Neuronal stem cell (in vitro differentiated cells): ENCODE measurements at regions not wholly inside any gene's neighbourhood (a gene's known extent, or its start where the extent isn't known, plus 50 kb on each side); places are given as distances from the start of the nearest gene placed in this dataset.
A peak's percentile ranks its signal among the peaks of the same experiment; 100 is the strongest.
"Not testable (repeated sequence)": the region's sequence is repeated elsewhere in the genome, so short reads cannot be mapped to it uniquely, and the experiment has no call there.

ENCODE experiments used
- DNase-seq: peaks from one replicate; pipeline ENCODE4 v3.0.0-alpha.2; 2013; ENCODE audit warnings: low spot score
- H2AFZ ChIP-seq: one replicate; pipeline ENCODE4 v1.6.1; 2013; ENCODE audit warnings: mild to moderate bottlenecking, low read length, inconsistent platforms
- H2AK5ac ChIP-seq: 2 replicates; pipeline ENCODE4 v1.6.1; 2013; ENCODE audit warnings: low read depth, mild to moderate bottlenecking, inconsistent platforms, low read length, moderate library complexity, mixed read lengths
- H2BK120ac ChIP-seq: 2 replicates; pipeline ENCODE4 v1.6.1; 2013; ENCODE audit warnings: low read depth, mild to moderate bottlenecking, inconsistent platforms, low read length, moderate library complexity, mixed read lengths
- H2BK12ac ChIP-seq: one replicate; pipeline ENCODE4 v1.6.1; 2013; ENCODE audit warnings: low read length, inconsistent platforms
- H2BK15ac ChIP-seq: 2 replicates; pipeline ENCODE4 v1.6.1; 2013; ENCODE audit warnings: mild to moderate bottlenecking, low read length, inconsistent platforms, mixed read lengths
- H2BK5ac ChIP-seq: one replicate; pipeline ENCODE4 v1.6.1; 2013; ENCODE audit warnings: inconsistent platforms, mild to moderate bottlenecking, low read length, moderate library complexity
- H3K14ac ChIP-seq: one replicate; pipeline ENCODE4 v1.6.1; 2013; ENCODE audit warnings: low read length, inconsistent platforms
- H3K18ac ChIP-seq: 2 replicates; pipeline ENCODE4 v1.6.1; 2013; ENCODE audit warnings: low read length, inconsistent platforms
- H3K23ac ChIP-seq: 2 replicates; pipeline ENCODE4 v1.6.1; 2013; ENCODE audit warnings: low read depth, mild to moderate bottlenecking, mixed read lengths, low read length, inconsistent platforms; ENCODE audit not compliant: poor library complexity
- H3K27ac ChIP-seq: replicated peaks from 3 replicates; pipeline ENCODE4 v1.5.1; 2013; ENCODE audit warnings: low read length, inconsistent platforms
- H3K27me3 ChIP-seq, 3 experiments: 2 replicates each; pipeline ENCODE4 v1.6.1; 2013; ENCODE audit warnings: low read length in 3 of 3, mild to moderate bottlenecking in 2 of 3, inconsistent platforms in 1 of 3, low read depth in 1 of 3, mixed read lengths in 1 of 3, moderate library complexity in 1 of 3; ENCODE audit not compliant: control insufficient read depth in 3 of 3, insufficient read depth in 3 of 3
- H3K36me3 ChIP-seq, 2 donors: replicated peaks in 1 of 2; 2 replicates each; pipeline ENCODE4 v1.6.1; 2013; ENCODE audit warnings: low read length in 2 of 2; ENCODE audit not compliant: control insufficient read depth in 2 of 2, insufficient read depth in 2 of 2
- H3K4ac ChIP-seq: 2 replicates; pipeline ENCODE4 v1.6.1; 2013; ENCODE audit warnings: inconsistent platforms, mild to moderate bottlenecking, low read length, moderate library complexity
- H3K4me1 ChIP-seq, 2 donors: 1 replicate in 1 of 2; 2 replicates in 1 of 2; pipeline ENCODE4 v1.6.1; 2013; ENCODE audit warnings: low read length in 2 of 2, low read depth in 1 of 2; ENCODE audit not compliant: control insufficient read depth in 2 of 2, insufficient read depth in 1 of 2
- H3K4me2 ChIP-seq: one replicate; pipeline ENCODE4 v1.6.1; 2013; ENCODE audit warnings: mild to moderate bottlenecking, low read length, inconsistent platforms; ENCODE audit not compliant: insufficient read depth, poor library complexity, severe bottlenecking
- H3K4me3 ChIP-seq, 2 donors: 2 replicates each; pipeline ENCODE4 v1.5.1; 2013; ENCODE audit warnings: low read length in 2 of 2, mild to moderate bottlenecking in 2 of 2, inconsistent platforms in 1 of 2, moderate library complexity in 1 of 2
- H3K79me1 ChIP-seq: one replicate; pipeline ENCODE4 v1.6.1; 2013; ENCODE audit warnings: low read depth, mild to moderate bottlenecking, inconsistent platforms, low read length, moderate library complexity
- H3K9ac ChIP-seq: one replicate; pipeline ENCODE4 v1.6.1; 2013; ENCODE audit warnings: mild to moderate bottlenecking, low read depth, low read length, inconsistent platforms; ENCODE audit not compliant: poor library complexity
- H3K9me3 ChIP-seq, 2 donors: replicated peaks in 1 of 2; 2 replicates each; pipeline versions ENCODE3 to v1.6.1; 2013; ENCODE audit warnings: low read length in 2 of 2, mild to moderate bottlenecking in 2 of 2, inconsistent platforms in 1 of 2, low read depth in 1 of 2, mixed read lengths in 1 of 2, moderate library complexity in 1 of 2; ENCODE audit not compliant: control insufficient read depth in 2 of 2, insufficient read depth in 1 of 2
- H4K8ac ChIP-seq: one replicate; pipeline ENCODE4 v1.6.1; 2013; ENCODE audit warnings: low read depth, mild to moderate bottlenecking, inconsistent platforms, low read length, moderate library complexity
- H4K91ac ChIP-seq: one replicate; pipeline ENCODE4 v1.6.1; 2013; ENCODE audit warnings: low read length, low read depth, mild to moderate bottlenecking, inconsistent platforms; ENCODE audit not compliant: poor library complexity
- WGBS, 2 donors: extraction: QIAGEN DNeasy Blood & Tissue Kit; methylation state at CpG; one replicate each; pipeline ENCODE4 v1.1.7; 2013; ENCODE audit warnings: missing lambda C conversion rate in 2 of 2, mixed read lengths in 1 of 2; ENCODE audit not compliant: insufficient read length in 2 of 2, insufficient replicate concordance in 1 of 2; ENCODE audit errors: extremely low coverage in 2 of 2; 5-methylcytosine and 5-hydroxymethylcytosine counted together

DNA sequence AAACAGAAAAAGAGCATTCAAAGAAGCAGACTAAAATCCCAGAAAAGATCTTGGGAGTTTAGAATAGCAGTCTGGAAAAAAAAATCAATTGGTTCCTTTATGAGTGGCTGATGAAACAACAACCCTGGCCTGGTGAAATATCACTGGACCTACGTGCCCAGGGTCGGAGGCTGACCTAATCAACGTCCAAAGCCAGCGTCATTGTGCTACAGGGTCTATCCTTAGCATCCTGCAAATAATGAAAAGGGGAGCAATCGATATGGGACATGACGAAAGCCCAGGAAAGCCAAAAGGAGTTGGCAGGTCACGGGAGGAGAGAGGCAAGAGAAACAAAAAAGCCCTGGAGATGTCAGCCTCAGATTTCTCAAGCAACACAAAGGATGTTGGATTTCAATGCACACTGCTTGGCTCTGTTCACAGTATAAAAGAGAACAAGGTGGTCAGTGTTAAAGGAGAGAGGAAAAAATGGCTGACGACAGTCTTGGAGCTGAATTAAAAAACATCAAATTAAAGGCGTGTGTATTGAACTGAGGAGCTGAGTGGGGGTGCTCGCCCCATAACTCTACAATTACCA, 148.8 kb downstream of the BLID start:
- H2AFZ ChIP-seq = no peak overlapping the region

DNA sequence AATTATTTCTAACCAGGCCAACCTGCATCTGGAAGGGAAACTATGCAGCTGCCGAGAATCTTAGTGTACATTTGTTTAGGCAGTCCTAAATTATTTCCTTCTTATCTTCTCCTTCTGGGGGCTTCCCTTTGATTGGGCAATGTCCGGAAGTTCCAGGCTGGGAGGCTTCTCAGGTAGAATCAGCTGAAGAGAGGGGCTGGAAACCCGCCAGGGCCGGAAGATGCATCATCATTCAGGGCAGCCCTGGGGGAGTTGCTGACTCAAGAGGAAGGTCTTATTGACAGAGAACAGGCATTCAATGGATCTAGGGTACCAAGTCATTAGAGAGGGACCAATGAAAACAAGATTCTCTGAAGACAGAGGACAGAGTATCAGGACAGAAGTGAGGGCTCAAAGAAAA, 150.7 kb downstream of the BLID start:
- no peak overlapping the region for H4K91ac ChIP-seq
- WGBS, 2 donors = no CpG with 5 or more reads among the region's 4 CpGs
- no peak overlapping the region for H2BK5ac ChIP-seq
- H2AFZ ChIP-seq = no peak overlapping the region
- H3K4me1 ChIP-seq = peaks cover 0 to 6% of the 10 kb centered on the region in 2 donors
- no peak overlapping the region for H3K14ac ChIP-seq
- no peak overlapping the region for H3K4ac ChIP-seq
- DNase-seq = no peak
- no peak overlapping the region for H2BK12ac ChIP-seq
- H3K18ac ChIP-seq = no peak overlapping the region
- no peaks in the 10 kb centered on the region for H3K36me3 ChIP-seq
- no peak overlapping the region for H4K8ac ChIP-seq
- H3K4me3 ChIP-seq = no peak overlapping the region
- no peak overlapping the region for H2AK5ac ChIP-seq
- H2BK15ac ChIP-seq = no peak overlapping the region
- H3K4me2 ChIP-seq = no peak overlapping the region
- no peaks in the 10 kb centered on the region for H3K27me3 ChIP-seq
- H2BK120ac ChIP-seq = no peak overlapping the region
- no peak overlapping the region for H3K9ac ChIP-seq
- no peak overlapping the region for H3K27ac ChIP-seq
- no peak overlapping the region for H3K23ac ChIP-seq
- no peaks in the 10 kb centered on the region for H3K9me3 ChIP-seq
- no peaks in the 10 kb centered on the region for H3K79me1 ChIP-seq

More for the DNA sequence above, 148.8 kb downstream of the BLID start:
- H3K36me3 ChIP-seq = no peaks in the 10 kb centered on the region
- H3K4me3 ChIP-seq = no peak overlapping the region
- DNase-seq = no peak
- no peak overlapping the region for H4K8ac ChIP-seq
- H2BK12ac ChIP-seq = no peak overlapping the region
- H2BK120ac ChIP-seq = no peak overlapping the region
- no CpG with 5 or more reads among the region's 10 CpGs for WGBS, 2 donors
- no peaks in the 10 kb centered on the region for H3K27me3 ChIP-seq
- H3K14ac ChIP-seq = no peak overlapping the region
- H2AK5ac ChIP-seq = no peak overlapping the region
- no peak overlapping the region for H3K9ac ChIP-seq
- H2BK15ac ChIP-seq = no peak overlapping the region
- H4K91ac ChIP-seq = no peak overlapping the region
- H3K4me2 ChIP-seq = no peak overlapping the region
- no peak overlapping the region for H2BK5ac ChIP-seq
- H3K79me1 ChIP-seq = no peaks in the 10 kb centered on the region
- peaks cover 0 to 6% of the 10 kb centered on the region in 2 donors for H3K4me1 ChIP-seq
- H3K9me3 ChIP-seq = no peaks in the 10 kb centered on the region
- no peak overlapping the region for H3K4ac ChIP-seq
- peak overlapping the region; percentile 41 for H3K27ac ChIP-seq
- peak overlapping the region; percentile 21 for H3K18ac ChIP-seq
- no peak overlapping the region for H3K23ac ChIP-seq

DNA sequence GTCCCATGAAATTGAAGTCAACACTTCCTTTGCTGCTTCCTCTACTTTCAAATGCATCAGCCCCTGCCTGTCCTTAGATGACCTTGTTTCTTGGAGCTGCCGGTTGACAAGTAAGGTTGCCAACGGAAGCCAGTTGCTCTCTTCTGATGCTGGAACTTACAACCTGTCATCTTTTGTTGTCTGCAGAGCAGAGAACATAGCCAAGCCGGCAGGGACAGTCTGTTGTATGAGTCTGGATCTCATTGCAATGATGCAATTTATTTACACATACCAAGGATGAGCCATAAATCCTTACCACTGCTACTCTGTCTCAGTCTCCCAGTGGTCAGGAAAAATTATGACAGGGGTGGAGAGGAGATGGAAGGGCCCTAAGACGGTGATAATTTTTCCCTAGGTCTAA, 151.4 kb downstream of the BLID start:
- no peak overlapping the region for H2BK5ac ChIP-seq
- no peak overlapping the region for H2BK120ac ChIP-seq
- no peak overlapping the region for H3K18ac ChIP-seq
- H3K79me1 ChIP-seq = no peaks in the 10 kb centered on the region
- no peak overlapping the region for H3K4ac ChIP-seq
- no peak overlapping the region for H2BK15ac ChIP-seq
- no peak overlapping the region for H2BK12ac ChIP-seq
- no peak overlapping the region for H4K91ac ChIP-seq
- H3K9me3 ChIP-seq = no peaks in the 10 kb centered on the region
- no peak for DNase-seq
- no peak overlapping the region for H3K27ac ChIP-seq
- no peak overlapping the region for H3K4me2 ChIP-seq
- no peak overlapping the region for H3K14ac ChIP-seq
- no peak overlapping the region for H3K9ac ChIP-seq
- H3K4me1 ChIP-seq = peaks cover 0 to 6% of the 10 kb centered on the region in 2 donors
- no peak overlapping the region for H2AFZ ChIP-seq
- H3K4me3 ChIP-seq = no peak overlapping the region
- no peaks in the 10 kb centered on the region for H3K36me3 ChIP-seq
- H4K8ac ChIP-seq = no peak overlapping the region
- no CpG with 5 or more reads among the region's 4 CpGs for WGBS, 2 donors
- H2AK5ac ChIP-seq = no peak overlapping the region
- H3K27me3 ChIP-seq = no peaks in the 10 kb centered on the region
- H3K23ac ChIP-seq = no peak overlapping the region

DNA sequence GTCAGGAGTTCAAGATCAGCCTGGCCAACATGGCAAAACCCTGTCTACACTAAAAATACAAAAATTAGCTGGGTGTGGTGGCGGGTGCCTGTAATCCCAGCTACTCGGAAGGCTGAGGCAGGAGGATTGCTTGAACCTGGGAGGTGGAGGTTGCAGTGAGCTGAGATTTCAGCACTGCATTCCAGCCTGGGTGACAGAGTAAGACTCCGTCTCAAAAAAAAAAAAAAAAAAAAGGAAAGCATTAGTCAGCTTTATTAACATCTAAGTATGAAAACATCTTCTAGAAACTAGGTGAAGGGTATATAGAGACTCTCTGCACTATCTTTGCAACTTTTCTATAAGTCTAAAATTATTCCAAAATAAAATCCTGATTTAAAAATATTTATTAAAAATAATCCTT, 152.2 kb downstream of the BLID start:
- H3K36me3 ChIP-seq, H3K4me1 ChIP-seq, H3K9me3 ChIP-seq, H3K9ac ChIP-seq, H2BK120ac ChIP-seq, H2BK15ac ChIP-seq, H2AK5ac ChIP-seq, H3K14ac ChIP-seq, H3K4me2 ChIP-seq, H2AFZ ChIP-seq, H3K23ac ChIP-seq, H4K8ac ChIP-seq, H3K79me1 ChIP-seq, H2BK5ac ChIP-seq, H3K27ac ChIP-seq, H2BK12ac ChIP-seq, DNase-seq, H3K18ac ChIP-seq, H3K4ac ChIP-seq, H4K91ac ChIP-seq, H3K4me3 ChIP-seq, H3K27me3 ChIP-seq: not testable (repeated sequence)
- no CpG with 5 or more reads among the region's 3 CpGs for WGBS, 2 donors
